GM23338 (cell line): ENCODE measurements at regions not wholly inside any gene's neighbourhood (a gene's known extent, or its start where the extent isn't known, plus 50 kb on each side); places are given as distances from the start of the nearest gene placed in this dataset.

Experiments used
- ATAC-seq: fragments of 200-7000 bp; cut with Tn5 transposase; 3 replicates; pipeline ENCODE4 v1.9.1; 2020
- DNase-seq: peaks from one replicate; pipeline ENCODE4 v3.0.0-alpha.2; 2015; ENCODE audit warnings: low spot score
- H2AFZ ChIP-seq: fragments of 200-600 bp; sonication (generic); 2 replicates; pipeline ENCODE4 v1.8.0; 2016; ENCODE audit warnings: antibody characterized with exemption, mild to moderate bottlenecking, moderate library complexity
- H3F3A ChIP-seq: fragments of 200-600 bp; sonication (generic); replicated peaks from 2 replicates; pipeline ENCODE4 v1.8.0; 2017; ENCODE audit warnings: antibody characterized with exemption, mixed run types, low read depth
- H3K27ac ChIP-seq: fragments of 200-600 bp; sonication (generic); 2 replicates; pipeline ENCODE4 v1.6.1; 2016; ENCODE audit warnings: low read depth
- H3K27me3 ChIP-seq: fragments of 200-600 bp; sonication (generic); 2 replicates; pipeline ENCODE4 v1.8.0; 2016; ENCODE audit warnings: mild to moderate bottlenecking, mixed run types, moderate library complexity; ENCODE audit not compliant: insufficient read depth
- H3K36me3 ChIP-seq: fragments of 200-600 bp; sonication (generic); 2 replicates; pipeline ENCODE4 v1.8.0; 2016; ENCODE audit warnings: mild to moderate bottlenecking; ENCODE audit not compliant: insufficient read depth
- H3K4me1 ChIP-seq: fragments of 200-600 bp; sonication (generic); 2 replicates; pipeline ENCODE4 v1.8.0; 2016; ENCODE audit warnings: mild to moderate bottlenecking, moderate library complexity; ENCODE audit not compliant: insufficient read depth
- H3K4me2 ChIP-seq: fragments of 200-600 bp; sonication (generic); 2 replicates; pipeline ENCODE4 v1.7.1; 2017; ENCODE audit warnings: mixed run types
- H3K4me3 ChIP-seq: fragments of 200-600 bp; sonication (generic); 2 replicates; pipeline ENCODE4 v1.6.1; 2016; ENCODE audit warnings: mixed run types
- H3K79me2 ChIP-seq: fragments of 200-600 bp; sonication (generic); replicated peaks from 2 replicates; pipeline ENCODE4 v1.8.0; 2017; ENCODE audit warnings: mild to moderate bottlenecking; ENCODE audit not compliant: insufficient read depth
- H3K9me2 ChIP-seq: fragments of 200-600 bp; sonication (generic); 2 replicates; pipeline ENCODE4 v1.8.0; 2017; ENCODE audit not compliant: insufficient read depth
- H4K20me1 ChIP-seq: fragments of 200-600 bp; sonication (generic); replicated peaks from 2 replicates; pipeline ENCODE4 v1.8.0; 2017; ENCODE audit warnings: mild to moderate bottlenecking; ENCODE audit not compliant: insufficient read depth
- H3K27ac Mint-ChIP-seq: 2 replicates; pipeline ENCODE4 v1.8.0; 2020; ENCODE audit warnings: inconsistent platforms, mild to moderate bottlenecking, moderate library complexity, mixed read lengths
- H3K27me3 Mint-ChIP-seq: 3 replicates; pipeline ENCODE4 v1.8.0; 2022; ENCODE audit warnings: low read depth, mild to moderate bottlenecking, moderate library complexity, mixed read lengths, inconsistent platforms; ENCODE audit not compliant: insufficient read depth, poor library complexity
- H3K36me3 Mint-ChIP-seq: 3 replicates; pipeline ENCODE4 v1.8.0; 2021; ENCODE audit warnings: low read depth, mild to moderate bottlenecking, inconsistent platforms, moderate library complexity, mixed read lengths
- H3K4me1 Mint-ChIP-seq: 3 replicates; pipeline ENCODE4 v1.8.0; 2020; ENCODE audit warnings: mild to moderate bottlenecking, inconsistent platforms, mixed read lengths
- H3K4me3 Mint-ChIP-seq: 3 replicates; pipeline ENCODE4 v1.8.0; 2021; ENCODE audit warnings: moderate library complexity, mild to moderate bottlenecking, inconsistent platforms, mixed read lengths
- H3K9me3 Mint-ChIP-seq: 3 replicates; pipeline ENCODE4 v1.8.0; 2020; ENCODE audit warnings: moderate library complexity, mild to moderate bottlenecking, inconsistent platforms, mixed read lengths
- CREB1 ChIP-seq: fragments of 250-450 bp; sonication (Bioruptor Pico); IDR thresholded peaks from 2 replicates; pipeline ENCODE4 v1.5.0; 2020; ENCODE audit warnings: low read depth, mild to moderate bottlenecking, moderate library complexity
- EZH2 ChIP-seq: fragments of 200-600 bp; sonication (generic); IDR thresholded peaks from one replicate; pipeline ENCODE4 v1.8.0; 2017; ENCODE audit warnings: antibody characterized with exemption, mild to moderate bottlenecking, low read depth; ENCODE audit not compliant: unreplicated experiment
- EZH2phosphoT487 ChIP-seq: fragments of 200-600 bp; sonication (generic); IDR thresholded peaks from one replicate; pipeline ENCODE4 v1.8.1; 2018; ENCODE audit warnings: antibody characterized with exemption; ENCODE audit not compliant: unreplicated experiment
- JUNB ChIP-seq: IDR thresholded peaks from one replicate; pipeline ENCODE4 v1.6.1; 2016; ENCODE audit warnings: antibody characterized with exemption; ENCODE audit not compliant: unreplicated experiment
- NANOG ChIP-seq: IDR thresholded peaks from 2 replicates; pipeline ENCODE4 v1.6.1; 2016; ENCODE audit warnings: antibody characterized with exemption, borderline replicate concordance
- POLR2AphosphoS5 ChIP-seq: IDR thresholded peaks from 2 replicates; pipeline ENCODE4 v1.6.1; 2016; ENCODE audit warnings: antibody characterized with exemption, low read depth
- STAT1 ChIP-seq: IDR thresholded peaks from one replicate; pipeline ENCODE4 v1.6.1; 2016; ENCODE audit warnings: antibody characterized with exemption; ENCODE audit not compliant: unreplicated experiment
- ZNF114 ChIP-seq: fragments of 250-450 bp; sonication (Bioruptor Pico); IDR thresholded peaks from 2 replicates; pipeline ENCODE4 v1.5.0; 2020; ENCODE audit warnings: mild to moderate bottlenecking, moderate library complexity
- ZNF331 ChIP-seq: fragments of 250-450 bp; sonication (Bioruptor Pico); IDR thresholded peaks from 2 replicates; pipeline ENCODE4 v1.5.0; 2020; ENCODE audit warnings: low read depth, mild to moderate bottlenecking, moderate library complexity
- ZNF462 ChIP-seq: fragments of 250-450 bp; sonication (Bioruptor Pico); IDR thresholded peaks from 2 replicates; pipeline ENCODE4 v1.5.0; 2020; ENCODE audit warnings: mild to moderate bottlenecking, moderate library complexity
- TF ChIP-seq, protein P1 (sequence below), 2 experiments: fragments of 200-600 bp in 1 of 2; sonication (generic) in 1 of 2; conservative IDR thresholded peaks; 2 replicates each; pipeline versions ENCODE4 v1.5.1 to v1.6.1; 2016 to 2017; ENCODE audit warnings: antibody characterized with exemption in 2 of 2, low read depth in 2 of 2, mild to moderate bottlenecking in 2 of 2, moderate library complexity in 1 of 2
- TF ChIP-seq, protein P2 (sequence below): IDR thresholded peaks from 2 replicates; pipeline ENCODE4 v1.6.1; 2016; ENCODE audit warnings: antibody characterized with exemption
- TF ChIP-seq, protein P3 (sequence below): IDR thresholded peaks from one replicate; pipeline ENCODE4 v1.6.1; 2018; ENCODE audit warnings: antibody characterized with exemption; ENCODE audit not compliant: unreplicated experiment

DNA sequence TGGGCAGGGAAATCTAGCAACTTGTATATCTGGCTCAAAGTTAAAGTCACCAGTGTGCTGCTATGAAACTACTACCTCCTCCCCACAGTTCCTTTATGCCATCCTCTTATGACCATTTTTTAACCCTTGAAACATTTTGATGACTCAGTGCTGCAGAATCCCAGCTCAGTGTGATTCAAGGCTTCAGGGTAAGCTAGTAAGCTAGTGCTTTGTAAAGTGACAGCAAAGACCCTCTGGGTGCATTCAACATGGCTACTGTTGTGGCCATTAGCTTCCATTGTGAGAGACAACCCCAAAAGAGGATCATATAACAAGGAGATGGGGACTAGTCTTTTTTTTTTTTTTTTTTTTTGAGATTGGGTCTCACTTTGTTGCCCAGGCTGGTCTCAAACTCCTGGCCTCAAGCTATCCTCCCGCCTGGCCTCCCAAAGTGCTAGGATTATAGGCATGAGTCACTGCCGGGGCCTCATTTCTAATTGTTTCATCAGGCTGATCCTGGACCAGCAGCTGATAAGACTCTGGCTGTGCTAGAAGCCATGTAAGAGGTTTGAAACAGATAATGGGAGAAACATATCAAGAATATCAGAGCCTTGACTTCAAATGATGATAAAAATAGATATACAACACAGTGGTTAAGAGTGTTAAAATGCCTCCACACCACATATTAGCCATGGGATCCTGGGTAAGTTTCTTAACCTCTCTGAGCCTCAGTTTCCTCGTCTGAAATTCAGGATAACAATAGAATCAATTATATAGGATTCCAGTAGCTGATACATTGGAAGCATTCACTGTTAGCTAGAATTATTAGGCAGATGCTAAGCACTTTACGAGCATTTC, 65.7 kb upstream of the RTN4 start:
- Mint-ChIP-seq H3K36me3 (no peaks in the 10 kb centered on the region), H3K27ac (no peak overlapping the region), H3K9me3 (no peaks in the 10 kb centered on the region), H3K4me1 (peaks cover 31% of the 10 kb centered on the region), H3K4me3 (no peak overlapping the region), H3K27me3 (no peaks in the 10 kb centered on the region)
- Histone ChIP-seq H3K9me2 (no peaks in the 10 kb centered on the region), H3K36me3 (no peaks in the 10 kb centered on the region), H3K27ac (no peak overlapping the region), H3K4me1 (peaks cover 16% of the 10 kb centered on the region), H4K20me1 (no peaks in the 10 kb centered on the region), H3K79me2 (no peaks in the 10 kb centered on the region), H3K27me3 (no peaks in the 10 kb centered on the region), H2AFZ (no peak overlapping the region), H3K4me2 (no peak overlapping the region), H3K4me3 (no peak overlapping the region), H3F3A (no peaks in the 10 kb centered on the region)
- no peak for ATAC-seq
- DNase-seq: no peak
- TF ChIP-seq EZH2 (no peak), POLR2AphosphoS5 (no peak), JUNB (no peak), EZH2phosphoT487 (no peak), ZNF114 (no peak), NANOG (no peak), STAT1 (no peak), CREB1 (no peak), ZNF462 (CRISPR knock-in tag) (no peak), ZNF331 (CRISPR knock-in tag) (no peak)
- TF ChIP-seq, protein P1, sequence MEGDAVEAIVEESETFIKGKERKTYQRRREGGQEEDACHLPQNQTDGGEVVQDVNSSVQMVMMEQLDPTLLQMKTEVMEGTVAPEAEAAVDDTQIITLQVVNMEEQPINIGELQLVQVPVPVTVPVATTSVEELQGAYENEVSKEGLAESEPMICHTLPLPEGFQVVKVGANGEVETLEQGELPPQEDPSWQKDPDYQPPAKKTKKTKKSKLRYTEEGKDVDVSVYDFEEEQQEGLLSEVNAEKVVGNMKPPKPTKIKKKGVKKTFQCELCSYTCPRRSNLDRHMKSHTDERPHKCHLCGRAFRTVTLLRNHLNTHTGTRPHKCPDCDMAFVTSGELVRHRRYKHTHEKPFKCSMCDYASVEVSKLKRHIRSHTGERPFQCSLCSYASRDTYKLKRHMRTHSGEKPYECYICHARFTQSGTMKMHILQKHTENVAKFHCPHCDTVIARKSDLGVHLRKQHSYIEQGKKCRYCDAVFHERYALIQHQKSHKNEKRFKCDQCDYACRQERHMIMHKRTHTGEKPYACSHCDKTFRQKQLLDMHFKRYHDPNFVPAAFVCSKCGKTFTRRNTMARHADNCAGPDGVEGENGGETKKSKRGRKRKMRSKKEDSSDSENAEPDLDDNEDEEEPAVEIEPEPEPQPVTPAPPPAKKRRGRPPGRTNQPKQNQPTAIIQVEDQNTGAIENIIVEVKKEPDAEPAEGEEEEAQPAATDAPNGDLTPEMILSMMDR (conservative IDR thresholded peaks at IDR 0.05; ENCODE audit: low read depth in 2 of 2): no peak
- TF ChIP-seq, protein P2, sequence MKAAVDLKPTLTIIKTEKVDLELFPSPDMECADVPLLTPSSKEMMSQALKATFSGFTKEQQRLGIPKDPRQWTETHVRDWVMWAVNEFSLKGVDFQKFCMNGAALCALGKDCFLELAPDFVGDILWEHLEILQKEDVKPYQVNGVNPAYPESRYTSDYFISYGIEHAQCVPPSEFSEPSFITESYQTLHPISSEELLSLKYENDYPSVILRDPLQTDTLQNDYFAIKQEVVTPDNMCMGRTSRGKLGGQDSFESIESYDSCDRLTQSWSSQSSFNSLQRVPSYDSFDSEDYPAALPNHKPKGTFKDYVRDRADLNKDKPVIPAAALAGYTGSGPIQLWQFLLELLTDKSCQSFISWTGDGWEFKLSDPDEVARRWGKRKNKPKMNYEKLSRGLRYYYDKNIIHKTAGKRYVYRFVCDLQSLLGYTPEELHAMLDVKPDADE: no peak
- TF ChIP-seq, protein P3, sequence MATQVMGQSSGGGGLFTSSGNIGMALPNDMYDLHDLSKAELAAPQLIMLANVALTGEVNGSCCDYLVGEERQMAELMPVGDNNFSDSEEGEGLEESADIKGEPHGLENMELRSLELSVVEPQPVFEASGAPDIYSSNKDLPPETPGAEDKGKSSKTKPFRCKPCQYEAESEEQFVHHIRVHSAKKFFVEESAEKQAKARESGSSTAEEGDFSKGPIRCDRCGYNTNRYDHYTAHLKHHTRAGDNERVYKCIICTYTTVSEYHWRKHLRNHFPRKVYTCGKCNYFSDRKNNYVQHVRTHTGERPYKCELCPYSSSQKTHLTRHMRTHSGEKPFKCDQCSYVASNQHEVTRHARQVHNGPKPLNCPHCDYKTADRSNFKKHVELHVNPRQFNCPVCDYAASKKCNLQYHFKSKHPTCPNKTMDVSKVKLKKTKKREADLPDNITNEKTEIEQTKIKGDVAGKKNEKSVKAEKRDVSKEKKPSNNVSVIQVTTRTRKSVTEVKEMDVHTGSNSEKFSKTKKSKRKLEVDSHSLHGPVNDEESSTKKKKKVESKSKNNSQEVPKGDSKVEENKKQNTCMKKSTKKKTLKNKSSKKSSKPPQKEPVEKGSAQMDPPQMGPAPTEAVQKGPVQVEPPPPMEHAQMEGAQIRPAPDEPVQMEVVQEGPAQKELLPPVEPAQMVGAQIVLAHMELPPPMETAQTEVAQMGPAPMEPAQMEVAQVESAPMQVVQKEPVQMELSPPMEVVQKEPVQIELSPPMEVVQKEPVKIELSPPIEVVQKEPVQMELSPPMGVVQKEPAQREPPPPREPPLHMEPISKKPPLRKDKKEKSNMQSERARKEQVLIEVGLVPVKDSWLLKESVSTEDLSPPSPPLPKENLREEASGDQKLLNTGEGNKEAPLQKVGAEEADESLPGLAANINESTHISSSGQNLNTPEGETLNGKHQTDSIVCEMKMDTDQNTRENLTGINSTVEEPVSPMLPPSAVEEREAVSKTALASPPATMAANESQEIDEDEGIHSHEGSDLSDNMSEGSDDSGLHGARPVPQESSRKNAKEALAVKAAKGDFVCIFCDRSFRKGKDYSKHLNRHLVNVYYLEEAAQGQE: no peak
